Stimulated activated CD4-positive, alpha-beta T cell treated with anti-CD3 and anti-CD28 coated beads, Interleukin-12 subunit alpha, Interleukin-12 subunit beta, amount 100 ng/mL, for 48 hours (primary cell): ENCODE measurements at regions not wholly inside any gene's neighbourhood (a gene's known extent, or its start where the extent isn't known, plus 50 kb on each side); places are given as distances from the start of the nearest gene placed in this dataset.

Source experiments
- DNase-seq, 3 donors: peaks; one replicate each; pipeline ENCODE4 v3.0.0-alpha.2; 2020; ENCODE audit warnings: low read depth in 2 of 3, low spot score in 1 of 3

DNA sequence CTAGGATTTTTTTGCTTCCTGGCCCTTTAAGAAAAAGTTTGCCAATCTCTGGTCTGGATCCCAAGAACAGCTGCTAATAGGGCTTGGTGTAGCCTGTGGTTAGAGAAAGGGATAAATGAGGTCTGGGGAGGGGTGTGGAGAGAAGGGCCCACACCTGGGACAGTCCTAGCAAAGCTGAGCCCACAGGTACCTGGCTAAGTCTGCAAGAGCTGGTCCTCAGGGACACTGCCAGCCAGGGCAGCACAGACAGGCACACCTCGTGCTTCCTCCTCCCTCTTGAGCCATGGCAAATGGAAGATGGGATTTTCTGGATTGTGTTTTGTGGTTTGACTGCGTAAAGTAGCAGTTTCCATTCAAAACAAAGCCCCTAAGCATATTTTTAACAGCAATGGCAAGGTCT is 217.5 kb downstream of the SOX9 start:
- no peak for DNase-seq

DNA sequence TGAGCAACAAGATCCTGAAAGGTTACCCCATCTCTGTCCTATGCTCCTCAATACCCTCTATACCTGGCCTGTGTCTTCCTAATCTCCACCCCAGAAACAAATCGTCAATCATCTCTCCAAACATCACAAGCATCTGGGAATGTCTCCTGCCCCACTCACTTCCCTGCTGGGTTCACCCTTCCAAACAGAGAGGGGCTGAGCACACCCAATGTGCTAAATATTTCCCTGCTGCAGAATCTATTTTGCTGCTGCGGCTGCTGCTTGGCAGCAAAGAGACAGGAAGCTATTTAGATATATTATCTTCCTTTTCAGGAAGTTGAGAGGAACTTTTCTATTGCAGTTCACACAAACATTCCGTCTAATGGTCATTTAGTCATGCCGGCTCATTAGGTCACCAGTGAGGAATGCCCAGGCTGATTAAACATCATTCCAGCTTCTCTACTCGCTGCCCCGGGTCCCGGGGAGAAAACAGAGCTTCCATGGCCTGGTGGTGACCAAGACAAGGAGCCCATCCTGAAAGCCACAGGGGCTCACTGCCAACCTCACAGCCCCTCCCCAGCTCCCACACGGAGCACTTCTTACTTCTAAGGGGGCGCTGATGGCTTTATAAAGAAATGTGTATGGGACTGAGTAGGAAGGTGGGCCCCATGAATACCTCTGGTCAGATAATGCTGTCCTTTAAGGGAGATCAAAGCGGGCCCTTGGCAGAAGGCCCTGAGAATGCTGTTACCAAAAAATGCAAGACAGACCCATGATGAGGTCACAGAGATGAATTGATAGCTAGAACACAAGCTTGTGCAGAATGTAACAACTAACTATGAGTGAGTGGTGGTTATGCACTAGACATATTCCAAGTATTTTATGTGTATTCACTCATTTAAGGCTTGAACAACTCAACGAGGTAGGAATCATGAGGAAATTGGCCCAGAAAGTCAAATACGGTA is 218.3 kb downstream of the SOX9 start:
- DNase-seq: no peak

DNA sequence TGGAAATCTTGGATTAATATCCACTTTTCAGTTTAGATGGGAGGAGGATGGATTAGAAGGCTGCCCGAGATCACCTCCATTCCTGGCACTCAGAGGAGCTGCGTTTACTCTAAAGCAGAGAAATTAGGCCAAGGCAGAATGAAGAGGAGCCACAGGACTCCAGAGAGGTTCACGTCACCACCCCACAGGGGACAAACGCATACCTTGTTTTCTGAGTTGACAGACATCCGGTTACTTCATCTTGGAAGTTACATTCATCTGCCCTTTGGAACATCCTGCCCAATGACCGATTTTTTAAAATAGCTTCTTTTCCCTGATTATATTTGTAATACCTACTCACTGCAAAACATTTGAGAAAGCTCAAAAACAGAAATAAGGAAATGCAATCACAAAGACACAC is 220.0 kb downstream of the SOX9 start:
- DNase-seq: no peak

DNA sequence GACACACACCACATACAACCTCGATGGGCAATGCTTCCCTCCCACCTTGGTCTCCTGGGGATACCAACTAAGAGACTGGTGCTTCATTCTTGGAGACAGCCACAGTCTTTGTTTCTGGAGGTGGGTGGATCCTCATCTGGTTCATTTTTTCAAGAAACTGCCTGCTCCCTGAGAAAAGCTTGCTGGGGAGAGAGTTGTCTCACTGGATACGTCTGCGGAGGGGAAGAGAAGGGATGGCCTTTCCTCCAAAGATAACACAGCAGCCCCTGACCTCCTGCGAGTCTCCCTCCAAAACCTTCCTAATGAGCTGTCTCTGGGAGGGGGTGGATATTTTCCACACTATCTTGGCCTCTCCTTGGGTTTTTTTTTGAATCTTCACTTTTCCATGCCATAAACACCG is 221.2 kb downstream of the SOX9 start:
- no peak for DNase-seq

DNA sequence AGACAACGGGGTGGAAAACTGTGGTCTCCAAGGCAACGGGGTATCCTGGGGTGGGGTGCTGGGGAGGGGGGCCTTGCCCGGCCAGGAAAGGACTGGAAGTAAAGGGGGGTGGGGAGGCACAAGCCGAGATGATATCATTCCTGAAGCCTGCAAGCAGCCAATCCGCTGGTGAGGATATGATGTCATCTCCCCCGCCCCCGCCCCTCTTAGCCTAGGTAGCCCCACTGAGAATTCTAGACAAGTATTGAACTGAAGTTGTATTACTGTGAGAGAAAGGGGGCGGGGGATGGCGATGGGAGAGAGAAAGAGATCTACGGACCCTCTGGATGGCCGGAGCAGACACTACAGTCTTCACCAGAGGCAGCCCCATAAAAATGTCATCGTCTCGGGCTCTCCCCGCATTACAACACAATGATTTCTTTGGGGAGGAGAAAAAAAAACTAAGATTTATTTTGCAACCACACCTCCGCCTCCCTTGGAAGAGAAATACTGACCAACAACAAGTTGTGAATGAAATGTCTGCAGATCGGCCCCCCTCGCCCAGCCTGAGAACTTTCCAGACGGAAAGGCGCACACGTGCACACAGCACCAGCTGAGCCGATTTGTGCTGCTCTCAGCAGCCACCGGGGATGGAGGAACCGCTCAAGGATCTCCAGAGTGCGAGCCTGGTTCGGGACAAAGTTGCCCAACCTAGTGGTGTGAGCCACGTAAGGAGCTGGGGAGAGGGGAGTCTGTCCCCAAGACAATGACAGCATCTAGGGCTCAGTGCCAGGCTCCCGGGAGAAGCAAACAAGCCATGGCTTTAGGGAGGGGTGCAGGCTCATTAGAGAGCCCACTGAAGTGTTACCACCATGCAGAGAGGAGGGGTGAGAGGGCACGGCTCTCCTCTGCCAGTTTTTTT is 222.1 kb downstream of the SOX9 start:
- DNase-seq: no peak

DNA sequence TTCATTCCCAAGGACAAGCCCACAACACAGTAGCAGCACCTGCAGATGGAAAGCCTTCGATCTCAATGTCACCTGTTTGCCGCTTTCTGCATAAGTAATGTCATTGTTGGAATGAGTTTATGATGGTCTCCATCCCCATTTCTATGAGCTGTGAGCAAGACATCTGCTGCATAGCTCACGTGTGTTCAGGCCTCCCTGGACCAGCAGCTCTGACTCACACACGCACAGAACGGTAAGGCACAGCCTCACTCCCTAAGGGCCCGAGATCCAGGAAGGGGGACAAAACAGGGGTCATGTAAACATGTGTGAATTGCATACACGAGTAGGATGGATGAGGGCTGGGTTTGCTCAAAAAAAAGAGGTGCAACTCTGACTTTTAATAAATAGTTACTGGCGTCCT is 223.1 kb downstream of the SOX9 start:
- no peak for DNase-seq

DNA sequence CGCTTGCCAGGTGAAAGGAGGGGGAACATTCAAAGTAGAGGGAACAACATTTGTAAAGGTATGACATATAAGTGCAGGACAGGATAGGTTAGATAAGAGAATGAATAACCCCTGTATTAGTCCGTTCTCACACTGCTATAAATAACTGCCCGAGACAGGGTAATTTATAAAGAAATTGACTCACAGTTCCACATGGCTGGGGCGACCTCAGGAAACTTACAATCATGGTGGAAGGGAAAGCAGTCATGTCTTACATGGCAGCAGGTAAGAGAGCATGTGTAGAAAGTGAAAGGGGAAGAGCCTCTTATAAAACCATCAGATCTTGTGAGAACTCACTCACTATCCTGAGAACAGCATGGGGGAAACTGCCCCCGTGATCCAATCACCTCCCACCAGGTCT is 223.8 kb downstream of the SOX9 start:
- no peak for DNase-seq

DNA sequence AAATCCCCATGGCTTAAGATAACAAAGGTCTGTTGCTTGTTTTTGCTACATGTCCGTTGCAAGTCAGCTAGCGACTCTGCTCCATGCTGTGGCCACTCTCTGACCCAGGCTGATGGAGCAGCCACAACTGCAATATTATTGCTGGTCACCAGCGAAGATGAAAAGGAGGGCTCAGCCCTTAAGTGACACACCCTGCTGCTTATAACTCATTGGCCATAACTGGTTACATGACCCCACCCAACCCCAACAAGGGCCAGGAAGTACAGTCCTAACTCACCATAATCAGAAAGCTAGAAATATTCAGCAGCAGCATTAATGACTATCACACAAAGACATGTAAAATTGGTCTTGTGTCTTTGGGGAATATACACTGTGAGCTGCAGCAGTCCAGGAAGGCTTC is 224.3 kb downstream of the SOX9 start:
- no peak for DNase-seq

DNA sequence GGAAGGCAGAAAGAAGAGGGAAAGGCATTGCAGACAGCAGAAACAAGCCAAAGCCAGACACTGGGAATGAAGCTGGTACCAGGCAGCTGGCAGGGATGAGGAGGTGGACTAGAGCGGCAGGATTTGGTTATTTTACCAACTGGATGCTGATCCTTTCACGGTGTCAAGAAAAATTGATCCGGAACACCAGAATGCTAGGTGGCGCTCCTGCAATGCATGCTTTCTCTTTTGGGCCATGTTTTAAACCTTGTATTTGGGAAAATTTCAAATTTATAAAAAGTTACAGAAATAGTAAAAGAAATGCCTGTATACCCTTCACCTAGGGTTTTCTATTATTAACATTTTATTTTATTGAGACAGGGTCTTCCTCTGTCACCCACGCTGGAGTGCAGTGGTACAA is 224.7 kb downstream of the SOX9 start:
- no peak for DNase-seq

DNA sequence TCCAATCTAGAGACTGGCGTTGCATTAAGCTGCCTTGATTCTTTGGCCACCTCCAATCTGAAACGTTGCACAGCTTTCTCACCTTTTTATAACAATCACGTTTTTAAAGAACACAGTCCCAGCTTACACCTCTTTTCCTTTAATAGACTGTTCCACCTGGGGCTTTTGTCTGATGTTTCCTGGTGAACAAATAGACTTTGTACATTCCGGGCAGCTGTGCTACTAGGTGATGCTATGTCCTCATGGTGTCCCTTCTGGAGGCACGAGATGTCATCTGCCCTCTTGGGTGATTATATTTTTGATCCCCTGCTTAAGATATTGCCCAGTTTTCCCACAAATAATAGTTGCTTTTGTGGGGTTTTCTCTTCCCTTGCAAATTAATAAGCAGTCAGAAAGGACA is 225.5 kb downstream of the SOX9 start:
- no peak for DNase-seq

DNA sequence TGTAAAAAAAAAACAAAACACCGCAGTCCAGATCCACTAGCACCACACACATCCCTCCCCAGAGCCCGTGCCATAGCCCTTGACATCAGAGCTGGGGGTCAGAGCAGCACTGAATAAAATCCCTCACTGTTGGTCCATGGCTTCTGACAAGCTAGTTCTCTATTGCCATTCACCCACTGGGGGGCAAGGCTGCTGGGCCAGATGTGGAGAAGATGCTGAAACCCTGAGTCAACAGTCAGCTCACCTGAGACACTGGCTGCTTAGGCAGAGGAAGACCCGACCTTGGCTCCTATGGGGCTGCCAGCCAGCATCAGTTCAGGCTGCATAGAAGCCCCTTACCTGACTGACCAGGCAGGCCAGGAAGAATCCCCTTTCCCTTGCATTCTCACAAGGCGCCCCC is 228.2 kb downstream of the SOX9 start:
- no peak for DNase-seq

DNA sequence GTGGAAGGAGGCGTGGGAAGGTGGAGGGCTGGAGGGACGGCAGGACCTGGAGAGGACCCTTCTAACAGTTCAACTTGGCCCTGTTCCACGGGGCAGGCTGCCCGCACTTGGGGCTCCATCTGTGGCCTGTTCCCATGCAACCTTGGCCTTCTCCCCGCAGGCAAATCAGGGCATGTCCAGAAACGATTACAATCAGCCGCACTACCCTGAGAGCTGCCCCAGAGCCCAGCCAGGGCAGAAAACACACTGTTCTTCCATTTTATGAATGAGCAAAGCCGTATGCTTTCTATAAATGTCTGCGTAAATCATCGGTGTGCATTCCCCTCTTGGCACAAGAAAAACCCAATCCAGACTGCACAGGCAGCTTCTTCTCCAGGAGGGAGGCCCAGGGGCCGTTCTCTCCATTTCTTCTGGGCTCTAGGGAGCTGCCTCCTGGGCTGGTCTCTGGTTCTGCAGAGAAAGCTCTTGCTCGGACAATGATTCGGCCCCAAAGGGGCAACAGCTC is 228.7 kb downstream of the SOX9 start:
- no peak for DNase-seq

DNA sequence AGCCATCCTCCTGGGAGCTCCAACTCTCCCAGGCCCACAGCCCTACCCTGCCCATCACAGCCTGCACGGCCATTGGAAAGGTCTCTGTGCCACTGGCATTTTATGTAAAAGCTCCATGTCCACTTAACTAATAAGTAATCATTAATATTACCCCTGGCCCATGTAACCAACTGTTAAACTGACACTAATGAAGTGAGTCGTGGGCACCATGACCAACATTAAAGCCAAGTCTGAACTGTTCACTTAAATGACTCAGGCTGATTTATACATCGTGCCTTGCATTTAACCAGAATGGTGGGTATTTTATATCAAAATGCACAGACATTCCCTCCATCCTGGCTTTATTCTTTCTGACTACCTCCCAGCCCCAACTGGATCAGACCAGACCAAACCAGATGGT is 229.3 kb downstream of the SOX9 start:
- DNase-seq: no peak

DNA sequence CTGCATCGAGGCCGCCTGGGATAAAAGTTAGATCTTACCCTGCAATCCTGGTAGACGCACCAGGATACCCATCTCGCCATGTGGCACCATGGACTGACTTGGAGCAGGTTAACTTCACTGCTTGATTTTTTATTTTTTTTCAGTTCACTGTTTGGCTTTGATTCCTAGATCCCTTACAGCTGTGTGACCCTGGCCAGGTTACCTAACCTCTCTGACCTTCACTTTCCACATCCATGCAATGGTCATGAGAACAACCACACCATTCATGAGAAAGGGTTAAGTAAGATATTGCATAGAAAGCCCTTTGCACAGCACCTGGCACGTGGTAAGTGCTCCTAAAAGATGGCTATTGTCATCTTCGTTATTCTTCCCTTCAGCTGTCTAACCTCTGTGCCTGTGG is 230.5 kb downstream of the SOX9 start:
- DNase-seq: no peak

DNA sequence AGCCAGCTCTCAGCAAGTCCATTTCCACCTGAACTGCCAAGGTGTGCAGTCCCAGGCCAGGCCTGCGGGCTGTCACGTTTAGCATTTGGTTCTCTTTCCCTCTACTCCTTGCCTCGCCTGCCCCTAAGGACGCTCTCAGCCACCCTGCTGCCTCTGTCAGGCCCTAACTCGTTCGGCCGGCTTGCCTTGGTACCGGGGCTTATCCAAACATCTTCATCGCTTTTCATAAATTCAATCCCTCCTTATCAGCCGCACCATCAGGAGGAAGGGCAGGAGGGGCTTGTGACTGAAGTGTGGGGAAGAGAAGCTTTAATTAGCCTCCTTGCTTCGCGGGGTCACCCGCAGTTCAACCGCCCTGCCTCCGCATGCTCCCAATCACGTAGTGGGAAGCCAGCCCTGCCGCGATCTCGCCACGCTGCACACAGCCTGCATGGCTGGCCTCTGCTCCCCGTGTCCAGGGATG is 231.1 kb downstream of the SOX9 start:
- DNase-seq: no peak

DNA sequence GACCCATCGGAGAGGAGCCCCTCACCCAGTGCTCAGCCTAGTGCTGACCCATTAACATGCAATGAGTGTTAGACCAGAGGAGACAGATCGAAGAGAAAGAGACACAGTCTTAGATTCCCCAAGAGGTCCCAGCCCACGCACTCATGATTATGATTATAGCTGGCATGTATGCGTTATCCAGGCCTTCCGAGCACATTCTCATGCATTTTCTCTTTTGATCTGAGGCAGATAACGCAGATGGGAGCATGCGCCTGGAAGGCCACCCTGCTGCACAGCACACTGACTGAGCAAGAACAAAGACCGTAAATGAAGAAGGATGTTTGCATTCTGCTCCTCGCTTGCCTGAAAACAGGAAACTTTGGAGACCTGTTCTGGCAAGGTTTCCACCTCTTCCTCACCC is 232.7 kb downstream of the SOX9 start:
- no peak for DNase-seq

DNA sequence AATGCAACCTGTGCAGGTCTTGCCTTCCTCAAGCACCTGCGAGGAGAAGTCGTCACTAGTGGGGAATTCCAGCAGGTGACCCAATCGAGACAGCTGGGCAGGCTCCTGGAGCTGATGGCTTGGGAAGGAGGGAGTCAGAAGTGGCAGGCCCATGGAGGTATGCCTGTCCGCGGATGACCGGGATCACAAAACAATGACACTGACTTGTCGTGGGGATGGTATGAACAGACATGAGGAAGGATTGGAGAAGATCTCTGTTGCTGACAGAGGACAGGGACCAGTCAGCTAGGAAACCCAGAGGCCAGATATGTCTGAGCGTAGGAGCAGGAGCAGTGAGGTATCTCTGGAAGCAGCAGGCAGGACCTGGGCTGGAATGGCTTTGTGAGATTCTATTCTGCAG is 233.3 kb downstream of the SOX9 start:
- DNase-seq: no peak

DNA sequence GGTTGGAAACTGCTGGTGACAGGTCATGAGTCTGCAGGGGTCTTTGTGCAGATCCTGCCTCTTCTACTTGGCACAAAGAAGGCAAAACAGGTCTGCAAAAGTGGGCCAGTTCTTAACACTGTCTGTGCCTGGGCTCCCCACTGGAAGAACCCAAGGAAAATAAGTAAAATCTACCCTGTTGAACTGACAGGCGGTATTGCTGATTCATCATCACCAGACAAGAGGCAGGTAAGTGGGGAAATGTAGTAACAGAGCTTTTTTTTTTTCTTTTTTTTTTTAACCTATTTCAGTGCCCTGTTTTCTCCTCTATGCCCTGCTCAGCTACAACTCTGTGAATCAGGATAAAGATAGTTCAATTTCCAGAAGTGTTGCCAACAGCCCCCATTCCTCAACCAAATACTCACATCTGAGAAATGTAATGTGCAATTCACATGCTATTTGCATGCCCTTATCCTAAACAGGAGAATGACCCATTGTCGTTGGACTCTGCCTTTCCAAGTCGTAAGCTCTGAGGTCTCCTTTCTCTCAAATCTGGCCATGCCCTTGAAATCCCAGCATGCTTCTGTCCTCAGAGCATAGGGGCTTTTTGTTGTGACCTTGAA is 237.0 kb downstream of the SOX9 start:
- no peak for DNase-seq

DNA sequence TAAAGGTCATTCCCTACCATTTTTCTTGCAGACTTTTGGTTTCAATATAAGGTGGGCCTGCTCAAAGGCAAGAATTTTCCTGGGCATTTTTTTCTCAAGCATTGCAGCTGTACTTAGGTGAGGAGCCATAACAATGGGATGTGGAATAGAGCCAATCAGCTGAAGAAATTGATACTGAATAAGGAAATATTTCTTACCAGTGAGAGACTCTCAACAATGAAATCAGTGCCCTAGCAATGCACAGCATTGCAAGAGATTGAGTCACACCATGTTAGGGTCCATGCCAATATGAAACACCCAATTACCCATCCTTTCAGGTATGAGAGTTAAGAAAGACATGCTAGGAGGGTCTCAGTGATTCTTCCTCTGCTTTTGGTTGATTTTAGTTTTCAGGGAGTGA is 237.6 kb downstream of the SOX9 start:
- no peak for DNase-seq

DNA sequence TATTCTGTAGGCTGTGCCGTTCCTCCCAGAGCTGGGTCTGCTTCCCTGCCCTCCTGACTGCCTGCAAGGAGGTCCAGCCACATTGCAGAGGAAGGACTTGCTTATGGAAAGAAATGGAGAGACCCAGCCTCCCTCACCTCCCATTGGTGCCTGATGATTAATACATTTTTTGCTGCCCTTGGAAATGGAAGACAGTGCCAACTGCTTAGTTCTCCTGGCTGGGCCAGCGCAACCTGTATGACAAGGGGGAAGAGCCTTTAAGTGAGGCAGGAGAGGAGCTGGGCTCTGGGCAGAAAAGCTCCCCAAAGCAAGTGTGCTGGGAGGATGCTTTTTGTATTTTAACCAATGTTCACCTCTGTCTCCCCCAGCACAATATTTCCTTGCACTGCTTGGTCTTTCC is 238.5 kb downstream of the SOX9 start:
- no peak for DNase-seq

DNA sequence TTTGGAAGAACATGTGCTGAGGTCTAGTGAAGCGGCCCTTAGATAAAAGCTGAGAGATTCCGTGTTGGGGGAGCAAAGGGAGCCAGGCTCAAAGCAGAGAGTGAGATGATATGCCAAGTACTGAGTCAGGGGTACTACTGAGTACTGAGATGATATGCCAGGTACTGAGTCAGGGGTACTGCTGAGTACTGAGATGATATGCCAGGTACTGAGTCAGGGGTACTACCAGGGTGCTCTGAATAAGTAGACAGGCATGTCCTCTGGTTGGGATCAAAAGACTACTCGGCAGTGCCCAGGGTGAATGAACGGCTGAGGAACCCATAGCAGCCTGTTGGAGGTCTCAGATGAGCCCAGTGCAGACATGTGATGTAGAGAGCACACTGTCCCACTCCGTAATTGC is 239.0 kb downstream of the SOX9 start:
- no peak for DNase-seq
